Pancreas (tissue), 10 donors: ENCODE measurements at regions not wholly inside any gene's neighbourhood (a gene's known extent, or its start where the extent isn't known, plus 50 kb on each side); places are given as distances from the start of the nearest gene placed in this dataset.

Source experiments
- ATAC-seq, 4 donors: fragments of 200-7000 bp; cut with Tn5 transposase; one replicate each; pipeline versions ENCODE4 v1.8.0 to v1.9.1; 2020; ENCODE audit warnings: mild to moderate bottlenecking in 4 of 4, moderate library complexity in 4 of 4
- DNase-seq, 6 donors: peaks; one replicate each; pipeline ENCODE4 v3.0.0-alpha.2; 2020
- FAIRE-seq: peaks from 2 replicates; lab custom pipeline; 2012; peaks lifted over from hg19 to GRCh38; lab: Jason Lieb, UNC
- H3K27ac ChIP-seq, 4 donors: fragments of 200-600 bp; sonication (generic); 1 replicate in 3 of 4; 2 replicates in 1 of 4; pipeline versions ENCODE4 v1.5.0 to v1.8.0; 2020
- H3K27me3 ChIP-seq, 4 donors: fragments of 200-600 bp; one replicate each; pipeline ENCODE4 v1.8.0; 2021
- H3K36me3 ChIP-seq, 3 donors: fragments of 200-600 bp; sonication (generic) in 1 of 3; one replicate each; pipeline versions ENCODE4 v1.5.0 to v1.8.0; 2020 to 2021
- H3K4me1 ChIP-seq, 3 donors: fragments of 200-600 bp; one replicate each; pipeline ENCODE4 v1.8.0; 2021
- H3K4me3 ChIP-seq, 4 donors: fragments of 200-600 bp; sonication (generic) in 2 of 4; one replicate each; pipeline versions ENCODE4 v1.5.0 to v1.8.0; 2020 to 2021
- H3K9me3 ChIP-seq, 4 donors: fragments of 200-600 bp; one replicate each; pipeline ENCODE4 v1.8.0; 2021
- CTCF ChIP-seq, 4 donors: fragments of 200-600 bp; sonication (generic) in 3 of 4; IDR thresholded peaks; one replicate each; pipeline versions ENCODE4 v1.5.0 to v1.8.0; 2021; ENCODE audit warnings: antibody characterized with exemption in 4 of 4
- WGBS, 2 donors: extraction: QIAGEN DNeasy Blood & Tissue Kit; methylation state at CpG; one replicate each; pipeline ENCODE4 v1.1.7; 2013; 5-methylcytosine and 5-hydroxymethylcytosine counted together
- intact Hi-C, 3 donors: fragments of 100-400 bp; cut with DNase I; formaldehyde crosslinking; loops; one replicate each; pipeline versions ENCODE4 v1.11.1 to v1.14.2; 2022
- donor health status: healthy with polysubstance abuse.
- donor health status: DM: no; HTN: no; CAD: no; lungs with moderate emphysema.
- donor health status: DM: no; HTN: no; CAD: no.
- donor health status: control.
- donor health status: control.
- donor health status: Bipolar disorder and iron deficiency.
- donor health status: DM: yes; HTN: yes; CAD: no.
- donor health status: DM: no; HTN: no; CAD: no.
- donor health status: DM: no; HTN: no; CAD: no.
- donor health status: DM: yes; HTN: yes; CAD: no.

GRCh38 chr4:81898862-81899504 lies 427.3 kb upstream of the RASGEF1B start:
- 49 to 70% methylated on average over 4 of the region's 4 CpGs for WGBS, 2 donors
- no peaks in the 10 kb centered on the region for H3K4me1 ChIP-seq
- H3K36me3 ChIP-seq = no peaks in the 10 kb centered on the region
- H3K4me3 ChIP-seq = no peak overlapping the region
- intact Hi-C loops = no loop called here
- H3K9me3 ChIP-seq = no peaks in the 10 kb centered on the region
- H3K27ac ChIP-seq = no peak overlapping the region
- ATAC-seq = no peak
- FAIRE-seq = no peak
- no peak for DNase-seq
- no peaks in the 10 kb centered on the region for H3K27me3 ChIP-seq
- TF ChIP-seq CTCF (IDR thresholded peaks at IDR 0.05) = no peak

GRCh38 chr4:81896936-81897335 lies 425.2 kb upstream of the RASGEF1B start:
- DNase-seq (no peak), ATAC-seq (peak in 2 of 4 donors; percentile 41 to 62), FAIRE-seq (no peak)
- intact Hi-C loops = no loop called here
- no peaks in the 10 kb centered on the region for H3K27me3 ChIP-seq
- TF ChIP-seq CTCF (IDR thresholded peaks at IDR 0.05) = no peak
- H3K4me1 ChIP-seq = no peaks in the 10 kb centered on the region
- H3K4me3 ChIP-seq = no peak overlapping the region
- WGBS, 2 donors = 73 to 79% methylated on average over 6 of the region's 6 CpGs
- no peak overlapping the region for H3K27ac ChIP-seq
- H3K9me3 ChIP-seq = no peaks in the 10 kb centered on the region
- H3K36me3 ChIP-seq = no peaks in the 10 kb centered on the region

GRCh38 chr4:81891005-81891996 lies 419.6 kb upstream of the RASGEF1B start:
- WGBS, 2 donors = 42 to 52% methylated on average over 7 of the region's 7 CpGs
- Histone ChIP-seq H3K4me3 (no peak overlapping the region), H3K9me3 (no peaks in the 10 kb centered on the region), H3K4me1 (no peaks in the 10 kb centered on the region), H3K36me3 (no peaks in the 10 kb centered on the region), H3K27me3 (no peaks in the 10 kb centered on the region), H3K27ac (no peak overlapping the region)
- ATAC-seq (no peak), FAIRE-seq (no peak), DNase-seq (no peak)
- intact Hi-C loops = no loop called here
- TF ChIP-seq CTCF (IDR thresholded peaks at IDR 0.05) = no peak

GRCh38 chr4:81884986-81885385 lies 413.3 kb upstream of the RASGEF1B start:
- DNase-seq (no peak), ATAC-seq (no peak), FAIRE-seq (no peak)
- no peaks in the 10 kb centered on the region for H3K9me3 ChIP-seq
- no peaks in the 10 kb centered on the region for H3K36me3 ChIP-seq
- 80 to 81% methylated on average over 4 of the region's 4 CpGs for WGBS, 2 donors
- intact Hi-C loops = no loop called here
- no peaks in the 10 kb centered on the region for H3K4me1 ChIP-seq
- no peaks in the 10 kb centered on the region for H3K27me3 ChIP-seq
- no peak overlapping the region for H3K27ac ChIP-seq
- no peak overlapping the region for H3K4me3 ChIP-seq
- no peak for TF ChIP-seq CTCF (IDR thresholded peaks at IDR 0.05)
